Esophagus squamous epithelium (tissue), 5 donors: ENCODE measurements at regions not wholly inside any gene's neighbourhood (a gene's known extent, or its start where the extent isn't known, plus 50 kb on each side); places are given as distances from the start of the nearest gene placed in this dataset.
"Not testable (repeated sequence)": the region's sequence is repeated elsewhere in the genome, so short reads cannot be mapped to it uniquely, and the experiment has no call there.

Experiments used
- DNase-seq: peaks from one replicate; lab custom pipeline; 2025; lab: John Stamatoyannopoulos, UW
- H3K27ac ChIP-seq, 4 donors: fragments of 200-600 bp; sonication (generic); one replicate each; pipeline ENCODE4 v1.5.1; 2016 to 2019; ENCODE audit warnings: mild to moderate bottlenecking in 1 of 4
- H3K27me3 ChIP-seq, 4 donors: fragments of 200-600 bp; sonication (generic); 1 replicate in 3 of 4; 2 replicates in 1 of 4; pipeline versions ENCODE4 v1.5.1 to v1.6.0; 2017 to 2021; ENCODE audit warnings: antibody characterized with exemption in 1 of 4
- H3K36me3 ChIP-seq, 3 donors: fragments of 200-600 bp; sonication (generic); one replicate each; pipeline ENCODE4 v1.5.1; 2016 to 2019
- H3K4me1 ChIP-seq, 3 donors: fragments of 200-600 bp; sonication (generic); one replicate each; pipeline ENCODE4 v1.5.1; 2017 to 2019
- H3K4me3 ChIP-seq, 4 donors: fragments of 200-600 bp; sonication (generic); 1 replicate in 3 of 4; 2 replicates in 1 of 4; pipeline ENCODE4 v1.5.1; 2016 to 2019; ENCODE audit warnings: mild to moderate bottlenecking in 2 of 4, moderate library complexity in 1 of 4
- H3K9me3 ChIP-seq, 3 donors: fragments of 200-600 bp; sonication (generic); one replicate each; pipeline ENCODE4 v1.5.1; 2016 to 2019
- CTCF ChIP-seq, 6 experiments: fragments of 450-650 bp in 4 of 6; fragments of 200-600 bp in 2 of 6; sonication (generic) in 2 of 6; IDR thresholded peaks; one replicate each; pipeline ENCODE4 v1.5.1; 2016 to 2019; ENCODE audit warnings: antibody characterized with exemption in 6 of 6, mild to moderate bottlenecking in 4 of 6, moderate library complexity in 4 of 6
- POLR2A ChIP-seq, 4 donors: fragments of 450-650 bp; IDR thresholded peaks; one replicate each; pipeline ENCODE4 v1.6.1; 2017; ENCODE audit warnings: antibody characterized with exemption in 4 of 4, mild to moderate bottlenecking in 4 of 4, moderate library complexity in 3 of 4
- WGBS, 2 donors: methylation state at CpG; one replicate each; pipeline ENCODE4 v1.1.5; 2018; 5-methylcytosine and 5-hydroxymethylcytosine counted together
- intact Hi-C: fragments of 100-400 bp; cut with DNase I; formaldehyde crosslinking; loops from one replicate; pipeline ENCODE4 v1.15.0; 2022
- donor health status: DM: yes; HTN: yes; CAD: no.

- Histone ChIP-seq H3K9me3 (no peaks in the 10 kb centered on the region), H3K27me3 (no peaks in the 10 kb centered on the region), H3K27ac (no peak overlapping the region), H3K4me1 (peaks cover 0 to 11% (median 0%) of the 10 kb centered on the region in 3 donors), H3K36me3 (no peaks in the 10 kb centered on the region), H3K4me3 (no peak overlapping the region)
- 20 to 34% methylated on average over 4 of the region's 4 CpGs for WGBS, 2 donors
- TF ChIP-seq POLR2A (IDR thresholded peaks at IDR 0.05), result no peak
- no peak for TF ChIP-seq CTCF (IDR thresholded peaks at IDR 0.05)
- intact Hi-C loops, result no loop called here
- DNase-seq, result no peak
Measured at GRCh38 chr6:168171673-168172353, 92.8 kb upstream of the FRMD1 start.

GRCh38 chr6:168170841-168171601, 92.0 kb upstream of the FRMD1 start:
- intact Hi-C loops, result no loop called here
- no peaks in the 10 kb centered on the region for H3K36me3 ChIP-seq
- no peaks in the 10 kb centered on the region for H3K9me3 ChIP-seq
- WGBS, 2 donors, result 76 to 77% methylated on average over 16 of the region's 16 CpGs
- no peak overlapping the region for H3K4me3 ChIP-seq
- H3K4me1 ChIP-seq, result peaks cover 0 to 11% (median 0%) of the 10 kb centered on the region in 3 donors
- H3K27ac ChIP-seq, result no peak overlapping the region
- DNase-seq, result no peak
- TF ChIP-seq POLR2A (IDR thresholded peaks at IDR 0.05) (no peak), CTCF (IDR thresholded peaks at IDR 0.05) (no peak)
- H3K27me3 ChIP-seq, result no peaks in the 10 kb centered on the region

- no peaks in the 10 kb centered on the region for H3K27me3 ChIP-seq
- intact Hi-C loops, result no loop called here
- WGBS, 2 donors, result 82 to 93% methylated on average over 10 to 11 of the region's 11 CpGs
- DNase-seq, result no peak
- TF ChIP-seq CTCF (IDR thresholded peaks at IDR 0.05), result no peak
- no peak for TF ChIP-seq POLR2A (IDR thresholded peaks at IDR 0.05)
- H3K36me3 ChIP-seq, result no peaks in the 10 kb centered on the region
- H3K9me3 ChIP-seq, result no peaks in the 10 kb centered on the region
- no peak overlapping the region for H3K27ac ChIP-seq
- H3K4me3 ChIP-seq, result no peak overlapping the region
- peaks cover 0 to 11% (median 0%) of the 10 kb centered on the region in 3 donors for H3K4me1 ChIP-seq
Measured at GRCh38 chr6:168169624-168170023, 90.6 kb upstream of the FRMD1 start.

- H3K4me1 ChIP-seq, result peaks cover 0 to 11% (median 0%) of the 10 kb centered on the region in 3 donors
- H3K27ac ChIP-seq, H3K36me3 ChIP-seq, H3K9me3 ChIP-seq, DNase-seq, intact Hi-C loops, H3K4me3 ChIP-seq, H3K27me3 ChIP-seq: not testable (repeated sequence)
- WGBS, 2 donors, result 90 to 95% methylated on average over 4 to 9 of the region's 12 CpGs
Measured at GRCh38 chr6:168168936-168169335, 89.9 kb upstream of the FRMD1 start.

- H3K27ac ChIP-seq, DNase-seq, H3K4me3 ChIP-seq, H3K9me3 ChIP-seq, H3K36me3 ChIP-seq, intact Hi-C loops, H3K27me3 ChIP-seq: not testable (repeated sequence)
- 77 to 83% methylated on average over 8 to 10 of the region's 13 CpGs for WGBS, 2 donors
- peaks cover 0 to 11% (median 0%) of the 10 kb centered on the region in 3 donors for H3K4me1 ChIP-seq
Measured at GRCh38 chr6:168168330-168168729, 89.3 kb upstream of the FRMD1 start.
